GM21447 (cell line): ENCODE measurements at regions not wholly inside any gene's neighbourhood (a gene's known extent, or its start where the extent isn't known, plus 50 kb on each side); places are given as distances from the start of the nearest gene placed in this dataset.
"Not testable (repeated sequence)": the region's sequence is repeated elsewhere in the genome, so short reads cannot be mapped to it uniquely, and the experiment has no call there.

Experiments
- ATAC-seq: cut with Tn5 transposase; IDR thresholded peaks from one replicate; pipeline ENCODE4 v1.9.1; 2021; ENCODE audit not compliant: unreplicated experiment

- no peak for ATAC-seq
Observed at GRCh38 chr2:2581331-2582159, 250.5 kb upstream of the MYT1L start.

DNA sequence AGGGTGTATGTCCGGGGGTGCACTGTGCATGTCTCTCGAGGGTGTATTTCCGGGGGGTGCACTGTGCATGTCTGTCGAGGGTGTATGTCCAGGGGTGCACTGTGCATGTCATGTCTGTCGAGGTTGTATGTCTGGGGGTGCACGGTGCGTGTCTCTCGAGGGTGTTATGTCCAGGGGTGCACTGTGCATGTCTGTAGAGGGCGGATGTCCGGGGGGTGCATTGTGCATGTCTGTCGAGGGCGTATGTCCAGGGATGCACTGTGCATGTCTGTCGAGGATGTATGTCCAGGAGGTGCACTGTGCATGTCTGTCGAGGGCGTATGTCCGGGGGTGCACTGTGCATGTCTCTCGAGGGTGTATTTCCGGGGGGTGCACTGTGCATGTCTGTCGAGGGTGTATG is 249.8 kb upstream of the MYT1L start:
- ATAC-seq, result not testable (repeated sequence)

GRCh38 chr2:2580341-2580740 is 249.3 kb upstream of the MYT1L start:
- no peak for ATAC-seq

DNA sequence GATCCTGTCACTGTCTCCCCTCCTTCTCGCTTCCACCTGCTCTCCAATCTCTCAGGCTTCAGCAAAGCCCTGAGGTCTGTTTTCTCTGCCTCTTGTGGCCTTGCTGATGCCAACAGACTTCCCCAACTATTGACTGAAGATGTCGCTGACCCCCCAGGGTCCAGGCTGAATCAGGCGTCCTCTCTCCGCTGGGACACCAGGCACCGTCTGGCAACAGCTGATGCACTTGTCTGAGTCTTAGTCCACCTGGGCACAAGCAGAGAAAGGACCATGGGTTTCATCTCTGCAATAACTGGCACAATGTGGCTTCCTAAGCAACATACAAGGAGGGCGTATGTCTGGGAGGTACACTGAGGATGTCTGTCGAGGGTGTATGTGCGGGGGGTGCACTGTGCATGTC is 248.7 kb upstream of the MYT1L start:
- ATAC-seq, result no peak

DNA sequence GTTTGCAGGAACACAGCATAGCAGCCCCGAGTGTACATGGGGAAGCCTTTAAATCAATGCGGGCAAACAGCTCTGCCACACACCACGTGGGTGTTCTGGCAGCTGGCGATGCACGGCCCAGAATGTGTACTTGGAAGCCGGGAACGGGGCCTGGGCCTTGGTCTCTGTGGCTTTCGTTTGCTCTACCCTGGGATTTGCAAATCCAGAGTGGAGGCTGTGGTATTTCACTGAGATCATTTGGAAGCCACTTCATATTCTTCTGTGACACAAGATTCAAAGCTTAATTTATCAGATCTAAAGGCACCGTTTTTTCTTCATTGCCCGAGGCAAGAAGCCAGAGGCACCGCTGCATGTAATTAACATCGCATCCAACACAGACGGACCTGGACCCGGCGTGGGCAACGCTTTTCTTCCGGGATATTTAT is 246.3 kb upstream of the MYT1L start:
- ATAC-seq, result no peak

DNA sequence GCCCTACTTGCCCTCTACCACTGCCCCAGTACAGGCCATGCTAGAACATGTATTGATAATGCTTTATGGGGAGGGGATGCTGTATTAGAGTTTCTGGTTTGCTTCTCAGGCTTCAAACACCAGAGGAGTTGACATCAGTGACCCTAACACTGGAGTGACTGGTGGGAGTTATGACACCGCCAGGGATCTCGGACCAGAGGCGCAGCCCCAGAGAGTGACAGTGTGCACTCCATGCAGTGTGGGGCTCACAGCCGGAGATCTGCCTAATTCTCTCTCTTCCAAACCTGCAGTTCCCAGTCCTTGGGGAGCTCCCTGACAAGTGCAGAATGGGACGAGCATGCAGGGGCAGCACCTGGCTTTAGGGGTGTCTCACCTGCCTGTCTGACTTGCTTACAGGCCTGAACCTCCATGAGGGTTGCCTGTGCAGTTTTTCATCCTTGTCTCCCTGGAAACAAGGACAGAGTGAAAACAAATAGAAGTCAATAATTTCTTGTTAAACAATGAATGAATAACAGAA is 244.9 kb upstream of the MYT1L start:
- ATAC-seq, result no peak

DNA sequence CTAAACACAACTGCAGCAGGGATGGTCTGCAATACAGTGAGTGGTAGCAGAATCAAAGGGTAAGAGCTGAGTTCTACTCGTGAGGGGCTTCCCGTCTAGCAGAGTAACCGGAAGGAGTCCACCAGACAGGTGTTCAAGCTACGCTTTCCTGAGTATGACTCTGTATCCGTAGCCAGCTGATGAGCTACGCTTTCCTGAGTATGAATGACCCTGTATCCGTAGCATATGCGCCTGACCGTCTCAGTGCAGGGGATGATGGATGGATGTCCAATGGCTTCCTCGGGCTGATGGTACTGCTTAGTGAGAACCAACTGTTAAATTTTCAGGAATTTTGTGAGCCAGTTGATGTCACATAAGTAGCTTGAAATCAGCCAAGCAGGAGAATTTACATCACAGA is 244.1 kb upstream of the MYT1L start:
- no peak for ATAC-seq

DNA sequence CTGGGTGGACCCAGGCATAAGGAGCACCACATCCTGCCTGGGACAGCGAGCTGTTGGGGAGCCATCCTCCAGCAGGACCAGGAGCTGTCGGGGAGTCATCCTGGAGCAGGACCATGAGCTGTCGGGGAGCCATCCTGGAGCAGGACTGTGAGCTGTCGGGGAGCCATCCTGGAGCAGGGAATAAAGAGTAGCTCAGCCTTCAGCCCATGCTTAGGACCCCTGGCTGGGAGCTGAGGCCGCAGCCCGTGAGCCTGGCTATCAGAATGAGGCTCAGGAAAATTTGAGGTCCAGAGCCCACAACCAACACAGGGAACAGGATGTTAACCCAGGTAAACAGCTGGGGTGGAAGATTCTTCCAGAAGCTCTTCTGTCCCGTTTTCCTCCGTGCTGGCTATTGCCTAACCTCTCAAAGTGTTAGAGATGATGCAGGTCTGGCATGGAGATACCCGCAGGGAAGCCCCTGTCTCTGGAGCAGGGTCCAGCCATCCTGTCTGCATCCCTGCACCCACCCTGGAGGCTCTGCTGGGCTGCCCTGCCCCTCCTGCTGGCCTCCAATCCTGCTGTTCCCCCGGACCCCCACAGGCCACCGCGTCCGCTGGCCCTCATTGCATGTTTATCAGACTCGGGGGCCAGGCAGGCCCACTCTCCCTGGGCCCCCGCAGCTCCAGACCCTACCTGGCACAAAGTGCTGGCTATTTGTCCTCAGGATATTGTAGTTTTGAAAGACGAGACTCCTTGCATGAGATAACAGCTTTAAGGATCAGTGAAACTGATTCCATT is 243.5 kb upstream of the MYT1L start:
- no peak for ATAC-seq

GRCh38 chr2:2573658-2574293 is 242.7 kb upstream of the MYT1L start:
- ATAC-seq, result no peak

- no peak for ATAC-seq
Observed at GRCh38 chr2:2573205-2573604, 242.1 kb upstream of the MYT1L start.

DNA sequence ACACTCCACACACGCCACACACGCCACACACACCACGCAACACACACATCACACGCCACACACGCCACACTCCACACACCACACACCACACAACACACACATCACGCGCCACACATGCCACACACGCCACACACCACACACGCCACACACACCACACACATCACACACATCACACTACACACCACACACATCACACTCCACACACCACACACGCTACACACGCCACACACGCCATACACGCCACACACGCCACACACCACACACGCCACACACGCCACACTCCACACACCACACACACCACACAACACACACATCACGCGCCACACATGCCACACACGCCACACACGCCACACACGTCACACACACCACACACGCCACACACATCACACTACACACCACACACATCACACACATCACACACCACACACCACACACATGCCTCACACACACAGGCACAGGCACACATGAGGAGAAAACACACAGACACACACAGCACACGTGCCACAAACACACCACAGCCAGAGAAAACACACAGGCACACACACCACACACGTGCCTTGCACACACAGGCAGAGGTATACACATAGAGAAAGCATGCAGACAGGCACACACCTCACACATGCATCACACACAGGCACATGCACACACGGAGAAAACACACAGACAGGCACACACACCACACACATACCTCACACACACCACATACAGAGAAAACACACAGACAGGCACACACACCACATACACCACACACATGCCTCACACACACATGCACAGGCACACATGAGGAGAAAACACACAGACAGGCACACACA is 241.5 kb upstream of the MYT1L start:
- no peak for ATAC-seq

DNA sequence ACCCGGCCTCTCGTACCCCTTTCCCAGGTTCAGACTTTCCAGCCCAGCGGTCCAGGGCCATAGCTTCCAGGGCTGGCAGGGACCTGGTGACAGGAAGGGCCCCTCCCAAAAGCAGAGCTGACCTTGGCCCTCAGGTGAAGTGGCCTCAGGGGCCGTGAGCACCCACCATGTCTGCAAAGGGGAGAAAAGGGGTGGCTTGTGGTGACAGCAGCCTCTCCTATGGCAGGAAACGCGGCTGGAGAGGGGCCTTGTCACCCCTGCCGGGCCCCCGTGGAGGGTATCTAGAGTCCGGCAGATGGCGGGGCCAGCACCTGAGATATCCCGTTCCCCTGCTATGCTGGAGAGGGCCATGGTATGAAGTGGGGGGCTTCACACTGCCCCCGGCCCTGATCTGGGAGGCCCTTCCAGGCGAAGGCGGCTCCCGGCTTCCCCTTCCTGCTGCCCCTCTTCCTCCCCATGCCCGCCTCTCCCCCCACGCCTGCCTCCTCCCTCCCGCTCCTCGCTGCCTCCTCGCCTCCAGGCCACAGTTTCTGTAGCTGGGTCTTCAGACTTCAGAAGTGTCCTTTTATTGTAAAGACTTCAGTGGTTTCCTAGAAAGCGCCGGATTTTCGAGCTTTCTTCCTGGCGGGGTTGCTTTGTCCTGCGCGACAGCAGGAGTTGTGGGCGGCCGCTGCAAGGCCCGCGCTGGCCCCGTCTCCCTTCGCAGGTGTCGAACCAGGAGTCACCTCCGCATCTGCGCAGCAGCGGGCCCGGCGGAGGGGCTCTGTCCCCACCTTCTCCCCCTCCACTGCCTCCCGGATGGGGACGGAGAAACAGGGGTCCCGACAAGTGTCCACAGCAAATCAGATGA is 240.5 kb upstream of the MYT1L start:
- no peak for ATAC-seq

- no peak for ATAC-seq
Observed at GRCh38 chr2:2570871-2571270, 239.8 kb upstream of the MYT1L start.

GRCh38 chr2:2570360-2570759 is 239.3 kb upstream of the MYT1L start:
- ATAC-seq, result no peak

DNA sequence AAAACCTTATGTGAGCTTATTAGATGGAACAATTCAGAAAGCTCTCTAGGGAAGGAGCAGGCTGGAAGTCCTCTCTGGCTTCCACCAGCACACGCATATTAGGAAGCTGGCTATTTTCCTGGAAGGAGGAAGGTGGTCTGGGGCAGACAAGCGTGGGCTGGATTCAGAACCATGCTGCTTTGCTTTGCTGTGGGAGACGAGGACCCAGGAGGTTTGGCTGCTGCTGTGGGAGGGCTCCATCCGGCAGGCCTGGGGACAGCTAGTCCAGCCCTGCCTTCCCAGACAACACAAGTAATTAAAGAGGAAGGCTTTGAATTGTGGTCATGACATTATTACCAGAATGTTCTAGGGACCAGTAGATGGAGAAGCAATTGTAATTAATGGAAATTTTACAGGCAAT is 238.8 kb upstream of the MYT1L start:
- no peak for ATAC-seq

DNA sequence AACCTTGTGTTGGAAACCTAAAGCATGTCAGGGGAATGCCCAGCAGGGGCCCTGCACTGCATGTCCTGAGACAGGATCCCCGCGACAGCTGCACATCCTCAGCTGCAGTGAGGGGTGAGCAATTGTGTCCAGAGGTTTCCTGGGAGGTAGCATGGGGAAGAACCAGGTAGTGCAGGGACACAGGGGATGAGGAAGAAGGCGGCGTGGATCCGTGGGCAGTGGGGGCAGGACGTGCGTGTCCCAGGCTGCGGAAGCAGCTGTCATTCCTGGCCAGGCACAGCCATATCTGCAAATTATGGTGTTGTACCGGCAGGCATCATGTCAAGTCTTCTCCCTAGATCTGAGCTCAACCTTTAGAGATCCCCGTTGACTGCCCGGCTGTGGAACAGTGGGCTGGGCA is 238.2 kb upstream of the MYT1L start:
- no peak for ATAC-seq

DNA sequence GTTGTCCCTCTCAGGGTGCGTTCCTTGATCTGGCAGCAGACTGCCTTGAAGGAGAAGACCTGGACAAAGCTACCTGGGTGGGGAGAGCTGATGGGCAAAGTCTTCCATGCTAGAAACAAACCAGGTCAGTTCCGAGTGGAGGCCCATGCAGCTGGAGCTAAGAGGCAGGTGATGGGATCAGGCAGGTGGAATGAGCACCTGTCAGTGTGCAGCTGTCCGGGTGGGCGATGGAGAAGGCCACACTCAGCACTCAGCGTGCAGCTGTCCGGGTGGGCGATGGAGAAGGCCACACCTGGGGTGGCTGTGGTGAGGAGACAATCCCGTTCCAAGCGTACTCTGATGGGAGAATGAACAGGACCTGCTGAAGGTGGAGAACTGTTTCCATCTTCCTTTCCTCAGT is 237.3 kb upstream of the MYT1L start:
- no peak for ATAC-seq

DNA sequence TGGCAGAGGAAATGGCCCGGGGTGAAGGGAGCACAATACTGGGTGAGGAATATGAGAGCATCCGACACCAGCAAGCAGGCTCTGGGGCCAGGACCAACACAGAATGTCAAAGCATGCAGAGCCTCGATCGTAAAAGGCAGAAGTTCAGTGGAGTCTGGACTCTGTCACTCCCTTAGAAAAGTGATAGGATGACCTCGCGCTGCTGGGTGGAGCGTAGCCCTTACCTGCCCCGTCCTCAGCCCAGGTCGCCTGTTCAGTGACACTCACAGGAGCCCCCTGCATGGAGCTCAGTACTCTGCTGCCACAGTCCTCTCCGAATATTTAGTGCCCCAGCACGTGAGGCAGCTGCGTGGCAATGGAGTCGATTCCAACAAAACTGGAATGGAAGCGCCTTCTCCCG is 236.7 kb upstream of the MYT1L start:
- ATAC-seq, result no peak

DNA sequence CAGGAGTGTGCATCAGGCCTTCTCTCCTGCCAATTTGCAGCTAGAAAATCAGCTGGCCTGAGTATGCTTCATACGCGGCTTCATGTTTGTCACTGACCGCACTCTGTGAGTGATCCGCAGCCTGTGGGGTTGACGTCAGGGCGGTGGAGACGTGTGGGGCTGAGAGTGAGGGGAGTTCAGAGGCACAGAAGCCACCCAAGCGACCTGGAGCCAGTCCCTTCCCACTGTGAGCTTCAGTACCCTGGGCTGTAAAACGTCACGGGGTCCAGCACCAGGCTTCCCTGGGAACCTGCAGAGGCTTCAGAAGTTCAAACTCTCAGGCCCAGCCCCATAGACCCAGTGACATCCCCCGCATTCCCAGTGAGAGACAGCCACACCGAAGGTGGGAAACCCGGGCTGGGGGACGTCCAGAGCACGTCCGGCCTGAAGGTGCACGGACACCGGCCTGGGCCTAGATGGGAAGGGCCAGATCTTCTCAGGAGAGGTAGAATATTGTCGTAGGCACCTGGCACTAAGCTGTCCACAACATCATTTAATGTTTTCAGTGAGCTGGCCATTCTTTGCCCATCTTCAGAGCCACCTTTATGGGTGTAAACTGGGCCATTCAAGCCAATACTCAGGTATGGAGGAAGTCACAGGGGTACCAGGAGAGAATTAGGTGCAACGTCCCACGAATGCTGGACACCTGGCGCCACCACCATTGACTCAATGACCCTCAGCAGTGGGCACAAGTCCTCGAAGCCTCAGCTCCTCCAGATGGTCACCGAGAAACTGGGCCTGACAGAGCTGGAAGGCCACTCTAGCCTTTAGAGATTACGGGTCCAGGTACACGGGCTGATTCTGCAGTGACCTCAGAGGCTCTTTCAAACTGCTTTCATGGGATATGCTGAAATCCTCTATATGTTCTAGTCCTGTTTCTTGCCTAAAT is 235.6 kb upstream of the MYT1L start:
- ATAC-seq, result no peak
